Heart left ventricle (tissue), 16 donors: ENCODE measurements at regions not wholly inside any gene's neighbourhood (a gene's known extent, or its start where the extent isn't known, plus 50 kb on each side); places are given as distances from the start of the nearest gene placed in this dataset.

Source experiments
- ATAC-seq, 4 donors: fragments of 200-7000 bp; cut with Tn5 transposase; one replicate each; pipeline ENCODE4 v1.9.1; 2020 to 2022; ENCODE audit warnings: moderate library complexity in 4 of 4, mild to moderate bottlenecking in 3 of 4, moderate number of reproducible peaks in 1 of 4
- DNase-seq, 5 donors: peaks; one replicate each; pipeline ENCODE4 v3.0.0-alpha.2; 2020
- H3K27ac ChIP-seq, 12 donors: fragments of 200-600 bp; sonication (generic) in 4 of 12; one replicate each; pipeline versions ENCODE4 v1.5.0 to v1.8.0; 2016 to 2022; ENCODE audit warnings: mild to moderate bottlenecking in 2 of 12
- H3K27me3 ChIP-seq, 9 donors: fragments of 200-600 bp; sonication (generic) in 2 of 9; one replicate each; pipeline versions ENCODE4 v1.5.1 to v1.8.0; 2016 to 2022; ENCODE audit warnings: mild to moderate bottlenecking in 3 of 9
- H3K36me3 ChIP-seq, 9 donors: fragments of 200-600 bp; sonication (generic) in 2 of 9; one replicate each; pipeline versions ENCODE4 v1.5.0 to v1.8.0; 2018 to 2022; ENCODE audit warnings: mild to moderate bottlenecking in 2 of 9
- H3K4me1 ChIP-seq, 12 donors: fragments of 200-600 bp; sonication (generic) in 4 of 12; one replicate each; pipeline versions ENCODE4 v1.5.0 to v1.8.0; 2016 to 2022; ENCODE audit warnings: mild to moderate bottlenecking in 3 of 12
- H3K4me3 ChIP-seq, 12 donors: fragments of 200-600 bp; sonication (generic) in 4 of 12; one replicate each; pipeline versions ENCODE4 v1.5.0 to v1.8.0; 2017 to 2022; ENCODE audit warnings: mild to moderate bottlenecking in 9 of 12, moderate library complexity in 4 of 12
- H3K9me3 ChIP-seq, 12 donors: fragments of 200-600 bp; sonication (generic) in 4 of 12; one replicate each; pipeline versions ENCODE4 v1.5.0 to v1.8.0; 2016 to 2022; ENCODE audit warnings: mild to moderate bottlenecking in 1 of 12
- CTCF ChIP-seq, 12 donors: fragments of 200-600 bp; sonication (generic) in 4 of 12; IDR thresholded peaks; one replicate each; pipeline versions ENCODE4 v1.5.0 to v1.8.0; 2018 to 2022; ENCODE audit warnings: antibody characterized with exemption in 12 of 12, mild to moderate bottlenecking in 5 of 12
- POLR2A ChIP-seq, 2 donors: fragments of 450-650 bp; IDR thresholded peaks; one replicate each; pipeline ENCODE4 v1.6.1; 2017; ENCODE audit warnings: antibody characterized with exemption in 2 of 2, mild to moderate bottlenecking in 2 of 2, moderate library complexity in 2 of 2
- WGBS, 4 donors: extraction: QIAGEN DNeasy Blood & Tissue Kit in 2 of 4; methylation state at CpG; one replicate each; pipeline versions ENCODE4 v1.1.5 to v1.1.7; 2013 to 2018; 5-methylcytosine and 5-hydroxymethylcytosine counted together
- intact Hi-C, 10 donors: fragments of 100-400 bp; cut with DNase I; formaldehyde crosslinking; loops; one replicate each; pipeline versions ENCODE4 v1.11.1 to v1.14.2; 2022
- donor health status: ischemic (EF 13 %, LVEDD 7.1; RV severe dilation, severe dysfunction).
- donor health status: healthy with polysubstance abuse.
- donor health status: DM: no; HTN: yes; CAD: no.
- donor health status: DM: no; HTN: no; CAD: no.
- donor health status: ischemic (EF 25% LVEDD 6.9; RV normal size, moderate dysfunction).
- donor health status: ischemic (EF 25% LVEDD 5.7; RV mildly dilated, moderate dysfunction).
- donor health status: healthy.
- donor health status: DM: yes; HTN: yes; CAD: no.
- donor health status: ischemic (EF 35%, LVEDD 5.7; RV mildly dilated, moderate dysfunction).
- donor health status: nonischemic (EF 11% LVEDD 7.7; RV severe dilation, severe dysfunction).
- donor health status: DM: yes; HTN: yes; CAD: no.
- donor health status: PGD.
- donor health status: ischemic (EF 29% LVEDD 5.4; RV normal size, mild dysfunction).
- donor health status: nonischemic (EF 23%, LVEDD 6.1; RV moderate dilation, normal function).

GRCh38 chr20:22093122-22093521, 387.7 kb downstream of the PAX1 start:
- Histone ChIP-seq H3K36me3 (no peaks in the 10 kb centered on the region), H3K27me3 (no peaks in the 10 kb centered on the region), H3K4me1 (no peaks in the 10 kb centered on the region), H3K27ac (no peak overlapping the region), H3K4me3 (no peak overlapping the region), H3K9me3 (peaks cover 0 to 51% (median 24%) of the 10 kb centered on the region in 12 donors)
- DNase-seq, result no peak
- ATAC-seq, result no peak
- no peak for TF ChIP-seq POLR2A (IDR thresholded peaks at IDR 0.05)
- no peak for TF ChIP-seq CTCF (IDR thresholded peaks at IDR 0.05)
- intact Hi-C loops, result loop anchor here in 1 of 10 donors (10.0 kb wide), 1 partner anchor 62 kb away; no protein-coding TSS in a partner anchor
- 29 to 38% (median 29%) methylated on average over 1 of the region's 1 CpG for WGBS, 4 donors

GRCh38 chr20:22088882-22089281, 383.4 kb downstream of the PAX1 start:
- intact Hi-C loops, result no loop called here
- H3K9me3 ChIP-seq, result peaks cover 0 to 45% (median 23%) of the 10 kb centered on the region in 12 donors

GRCh38 chr20:22080985-22081384, 375.5 kb downstream of the PAX1 start:
- no peak overlapping the region for H3K4me3 ChIP-seq
- H3K27ac ChIP-seq, result no peak overlapping the region
- H3K4me1 ChIP-seq, result no peaks in the 10 kb centered on the region
- H3K36me3 ChIP-seq, result no peaks in the 10 kb centered on the region
- DNase-seq (no peak), ATAC-seq (no peak)
- TF ChIP-seq POLR2A (IDR thresholded peaks at IDR 0.05) (no peak), CTCF (IDR thresholded peaks at IDR 0.05) (no peak)
- intact Hi-C loops, result no loop called here
- 0 to 40% (median 17%) methylated on average over 1 of the region's 1 CpG for WGBS, 4 donors
- no peaks in the 10 kb centered on the region for H3K27me3 ChIP-seq
- H3K9me3 ChIP-seq, result peaks cover 0 to 3% (median 0%) of the 10 kb centered on the region in 12 donors

More at GRCh38 chr20:22088882-22089281, 383.4 kb downstream of the PAX1 start:
- Histone ChIP-seq H3K4me3 (no peak overlapping the region), H3K27ac (no peak overlapping the region), H3K4me1 (no peaks in the 10 kb centered on the region), H3K36me3 (no peaks in the 10 kb centered on the region), H3K27me3 (no peaks in the 10 kb centered on the region)
- DNase-seq, result no peak
- TF ChIP-seq CTCF (IDR thresholded peaks at IDR 0.05), result no peak
- no peak for TF ChIP-seq POLR2A (IDR thresholded peaks at IDR 0.05)
- no peak for ATAC-seq
- 82 to 85% (median 83%) methylated on average over 4 of the region's 4 CpGs for WGBS, 4 donors

GRCh38 chr20:22074635-22075034, 369.2 kb downstream of the PAX1 start:
- TF ChIP-seq CTCF (IDR thresholded peaks at IDR 0.05) (no peak), POLR2A (IDR thresholded peaks at IDR 0.05) (no peak)
- ATAC-seq (no peak), DNase-seq (no peak)
- Histone ChIP-seq H3K27ac (no peak overlapping the region), H3K4me1 (no peaks in the 10 kb centered on the region), H3K4me3 (no peak overlapping the region), H3K9me3 (no peaks in the 10 kb centered on the region), H3K36me3 (no peaks in the 10 kb centered on the region), H3K27me3 (no peaks in the 10 kb centered on the region)
- intact Hi-C loops, result no loop called here
- 78 to 85% (median 83%) methylated on average over 1 of the region's 1 CpG for WGBS, 4 donors
